NCI-H510A treated with DMSO at 0.1 percent for 48 hours (cell line): ENCODE measurements at regions not wholly inside any gene's neighbourhood (a gene's known extent, or its start where the extent isn't known, plus 50 kb on each side); places are given as distances from the start of the nearest gene placed in this dataset.
"Not testable (repeated sequence)": the region's sequence is repeated elsewhere in the genome, so short reads cannot be mapped to it uniquely, and the experiment has no call there.

Experiments used
- DNase-seq: peaks from one replicate; lab custom pipeline; 2025; lab: John Stamatoyannopoulos, UW

DNA sequence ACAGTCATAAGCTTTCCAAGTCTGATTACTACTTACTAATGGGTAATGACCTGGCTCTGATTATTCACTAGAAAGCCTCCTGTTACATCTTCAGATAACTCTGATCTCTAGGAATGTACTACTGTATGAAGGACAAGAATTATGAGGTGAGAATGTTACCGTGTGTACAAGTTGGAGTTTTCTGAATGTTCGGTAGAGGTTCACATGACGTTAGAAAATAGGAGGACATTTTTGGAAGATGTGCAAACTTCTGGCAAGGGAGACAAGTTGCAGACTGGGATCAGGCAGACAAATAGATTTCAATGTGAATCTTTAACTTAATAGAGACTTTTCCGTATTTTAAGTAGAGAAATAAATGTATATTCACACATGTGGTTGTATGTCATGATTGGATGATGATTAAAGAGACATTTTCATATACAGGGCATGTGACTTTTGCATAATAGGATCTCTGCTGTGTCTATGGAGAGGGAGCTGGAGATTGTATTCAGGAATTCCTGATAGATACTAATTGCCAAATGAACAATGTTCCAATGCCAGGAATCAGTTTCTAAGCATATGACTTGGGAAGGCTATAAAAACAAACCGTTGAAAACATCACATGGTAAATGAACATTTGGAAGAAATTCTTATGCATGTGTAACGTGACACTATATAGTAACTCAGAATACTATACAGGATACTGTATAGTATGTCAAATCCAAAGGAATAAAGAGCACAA lies 1695.8 kb upstream of the PIK3C3 start:
- DNase-seq, result no peak

DNA sequence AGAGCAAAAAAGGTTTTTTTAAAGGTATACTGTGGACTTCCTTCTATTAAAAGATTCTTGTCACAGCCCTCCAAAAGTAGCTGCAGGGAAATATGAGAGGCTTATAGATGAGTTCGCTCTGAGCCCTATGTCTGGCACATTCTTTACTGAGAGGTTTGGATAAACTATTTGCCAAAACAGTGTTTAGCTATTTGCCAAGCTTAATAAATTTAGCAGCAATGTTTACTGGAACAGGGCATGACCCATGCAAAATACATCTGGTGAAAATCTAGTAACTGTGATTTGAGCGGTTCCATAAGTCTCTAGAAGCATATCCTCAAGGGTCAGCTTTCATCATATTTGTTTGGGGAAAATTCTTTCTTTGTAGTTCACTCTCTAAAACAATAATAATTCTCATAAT lies 1696.7 kb upstream of the PIK3C3 start:
- DNase-seq, result no peak

DNA sequence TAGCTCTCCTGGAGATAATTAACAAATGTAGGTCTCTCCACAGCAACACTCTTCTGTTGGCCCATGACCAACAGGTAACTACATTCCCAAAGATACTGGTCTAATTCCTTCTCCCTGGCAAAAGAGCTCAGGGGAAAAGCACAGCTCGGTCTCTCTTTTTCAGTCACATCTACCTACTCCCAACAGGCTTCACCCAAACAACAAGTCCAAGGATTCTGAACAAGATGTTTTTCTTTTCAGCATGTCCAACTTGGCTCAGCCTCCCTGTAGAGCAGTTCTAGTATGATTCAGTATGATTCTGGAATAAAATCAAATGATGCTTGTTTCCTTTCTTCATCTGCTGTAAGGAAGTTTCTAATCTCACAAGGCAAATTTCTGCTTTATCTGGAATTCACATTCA lies 1704.8 kb upstream of the PIK3C3 start:
- no peak for DNase-seq

DNA sequence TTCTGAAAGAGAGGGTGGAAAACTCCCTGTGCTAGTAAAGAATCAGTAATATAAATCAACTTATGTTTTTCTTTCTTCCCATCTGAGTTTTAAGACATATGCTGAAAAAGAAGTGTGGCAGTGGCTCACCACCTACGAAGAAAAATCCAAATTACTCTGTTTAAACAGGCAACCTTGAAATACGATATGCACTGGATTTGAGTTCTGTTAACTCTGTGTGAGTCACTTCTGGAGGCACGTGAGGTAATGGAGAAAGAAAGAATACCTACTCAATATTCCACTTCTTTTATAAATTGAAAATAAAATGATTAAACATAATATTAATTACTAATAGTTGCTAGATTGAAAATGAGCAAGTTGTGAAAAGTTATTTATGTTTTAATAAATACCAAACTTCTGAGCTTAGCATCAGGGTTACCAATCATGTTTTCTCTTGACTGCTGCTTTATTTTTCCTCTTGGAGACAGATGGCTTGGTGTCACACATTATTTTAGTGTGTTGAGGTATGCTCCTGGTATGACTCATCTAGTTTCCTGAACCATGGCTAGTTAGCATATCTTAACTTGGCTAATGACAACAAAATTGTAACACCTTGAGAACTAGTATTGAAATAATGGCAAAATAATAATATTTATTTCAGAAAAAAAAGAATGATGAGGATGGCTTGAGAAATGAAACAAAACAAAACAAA lies 1705.5 kb upstream of the PIK3C3 start:
- peak; percentile 36 for DNase-seq

DNA sequence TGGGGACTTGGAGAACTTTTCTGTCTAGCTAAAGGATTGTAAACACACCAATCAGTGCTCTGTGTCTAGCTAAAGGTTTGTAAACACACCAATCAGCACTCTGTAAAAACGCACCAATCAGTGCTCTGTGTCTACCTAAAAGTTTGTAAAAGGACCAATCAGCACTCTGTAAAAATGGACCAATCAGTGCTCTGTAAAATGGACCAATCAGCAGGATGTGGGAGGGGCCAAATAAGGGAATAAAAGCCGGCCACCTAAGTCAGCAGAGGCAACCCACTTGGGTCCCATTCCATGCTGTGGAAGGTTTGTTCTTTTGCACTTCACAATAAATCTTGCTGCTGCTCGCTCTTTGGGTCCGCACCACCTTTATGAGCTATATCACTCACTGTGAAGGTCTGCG lies 1709.4 kb upstream of the PIK3C3 start:
- DNase-seq, result not testable (repeated sequence)

DNA sequence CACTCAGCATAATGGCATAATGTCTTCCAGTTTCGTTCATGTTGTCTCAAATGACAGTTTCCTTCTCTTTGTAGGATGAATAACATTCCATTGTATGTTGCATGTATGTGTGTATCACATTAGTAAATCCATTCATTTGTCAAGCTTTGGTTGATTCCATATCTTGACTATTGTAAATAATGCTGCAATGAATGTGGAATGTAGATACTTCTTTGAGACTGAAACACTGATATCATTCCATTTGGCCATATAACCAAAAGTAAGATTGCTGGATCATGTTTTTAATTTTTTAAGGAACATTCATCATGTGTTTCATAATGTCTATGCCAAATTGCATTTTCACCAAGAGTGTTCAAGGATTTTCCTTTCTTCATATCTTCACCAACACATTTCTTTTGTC lies 1711.4 kb upstream of the PIK3C3 start:
- DNase-seq, result no peak

DNA sequence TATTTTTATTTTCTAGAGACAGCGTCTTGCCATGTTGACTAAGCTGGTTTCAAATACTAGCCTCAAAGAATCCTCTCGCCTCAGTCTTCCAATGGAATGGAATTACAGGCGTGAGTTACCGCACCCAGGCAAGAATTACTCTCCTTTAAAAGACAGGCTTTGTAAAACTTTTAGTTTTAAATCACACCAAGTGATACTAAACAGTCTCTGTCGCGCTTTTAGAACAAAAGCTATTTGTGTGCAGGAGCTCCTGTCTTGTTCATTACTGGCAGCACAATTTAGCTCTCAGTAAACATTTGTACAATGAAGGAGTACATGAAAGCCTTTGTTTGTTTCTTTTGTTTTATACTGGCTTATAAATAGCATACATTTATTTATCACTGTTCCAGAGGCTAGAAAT lies 1719.2 kb upstream of the PIK3C3 start:
- no peak for DNase-seq

DNA sequence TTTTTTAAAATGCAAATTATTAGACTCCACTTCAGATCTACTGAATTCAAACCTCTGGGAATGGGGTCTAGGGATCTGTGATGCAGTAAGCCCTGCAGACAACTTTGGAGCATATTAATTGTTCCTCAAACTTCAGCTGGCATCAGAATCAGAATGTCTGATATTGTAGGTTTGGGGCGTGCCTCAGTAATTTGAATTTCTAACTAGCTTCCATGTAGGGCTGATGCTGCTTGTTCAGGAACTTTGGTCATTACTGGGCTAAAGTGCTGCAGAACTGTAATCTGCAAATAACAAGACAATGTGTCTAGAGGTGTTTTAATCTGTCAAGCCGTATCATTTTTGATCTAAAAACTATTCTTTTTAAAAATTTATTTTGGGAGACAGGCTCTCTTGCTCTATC lies 1719.7 kb upstream of the PIK3C3 start:
- no peak for DNase-seq

DNA sequence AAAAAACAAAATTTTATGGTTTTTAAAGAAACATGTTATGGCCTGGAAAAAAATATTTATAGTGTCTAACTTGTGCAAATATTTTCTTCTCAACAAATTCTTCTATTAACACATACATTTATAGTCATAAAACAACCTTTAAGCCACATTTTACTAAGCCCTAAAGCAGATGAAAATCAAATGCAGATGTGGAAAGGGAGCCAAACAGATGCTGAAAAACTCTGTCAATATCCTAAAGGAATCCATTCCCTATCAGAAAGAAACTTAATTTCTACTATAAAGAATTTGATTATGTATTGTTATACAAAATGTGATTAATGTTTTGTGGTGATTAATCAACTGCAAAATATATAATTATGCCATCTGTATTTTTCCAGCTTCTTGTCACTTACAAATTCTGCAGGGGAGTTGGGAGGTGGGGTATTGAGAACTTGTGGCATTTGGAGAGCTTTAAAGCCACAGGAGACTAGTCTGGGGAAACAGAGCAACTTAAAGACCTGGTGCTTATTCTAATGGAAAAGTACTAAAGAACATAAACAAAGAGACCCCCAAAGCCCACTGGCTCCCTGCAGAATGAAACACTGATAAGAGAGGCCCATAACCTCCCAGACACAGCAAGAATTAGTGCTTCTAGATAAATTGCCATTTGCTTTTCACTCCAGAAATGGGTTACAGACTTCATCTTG lies 1721.0 kb upstream of the PIK3C3 start:
- DNase-seq, result no peak

DNA sequence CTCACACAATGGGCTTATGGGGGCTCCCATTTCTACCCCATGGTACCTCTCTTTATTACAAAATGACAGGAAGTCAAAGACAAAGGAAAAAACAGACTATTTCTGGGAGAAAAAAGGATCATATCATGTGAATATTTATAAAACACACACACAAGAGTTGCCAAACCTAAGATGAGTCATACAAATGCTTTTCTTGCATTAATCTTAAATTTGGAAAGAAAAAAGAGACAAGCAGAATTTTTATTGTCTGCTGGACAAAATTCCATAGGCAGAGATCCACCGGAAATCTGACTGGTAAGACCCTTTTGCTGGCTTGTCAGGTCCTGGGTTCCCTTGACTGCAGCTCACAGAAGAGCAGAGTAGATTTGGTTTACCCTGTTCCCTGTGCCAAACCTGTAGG lies 1732.3 kb upstream of the PIK3C3 start:
- no peak for DNase-seq

DNA sequence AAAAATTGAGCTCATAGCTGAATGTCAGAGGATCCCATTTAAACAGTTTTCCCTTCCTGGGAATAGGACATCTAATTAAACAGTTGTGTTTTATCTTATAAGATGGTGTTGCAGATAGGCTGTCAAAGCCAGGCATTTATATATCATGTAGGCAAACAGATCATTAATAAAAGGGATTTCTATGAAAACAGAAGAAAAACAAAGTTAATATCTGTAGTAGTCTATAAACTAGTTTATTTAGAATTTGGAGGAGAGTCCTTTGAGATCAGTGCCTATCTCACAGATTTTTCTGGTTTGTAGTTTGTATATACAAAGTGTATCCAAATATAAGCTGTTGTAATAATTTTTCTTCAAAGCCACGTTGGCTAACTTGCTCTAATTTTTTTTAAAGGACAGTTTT lies 1738.2 kb upstream of the PIK3C3 start:
- DNase-seq, result no peak

DNA sequence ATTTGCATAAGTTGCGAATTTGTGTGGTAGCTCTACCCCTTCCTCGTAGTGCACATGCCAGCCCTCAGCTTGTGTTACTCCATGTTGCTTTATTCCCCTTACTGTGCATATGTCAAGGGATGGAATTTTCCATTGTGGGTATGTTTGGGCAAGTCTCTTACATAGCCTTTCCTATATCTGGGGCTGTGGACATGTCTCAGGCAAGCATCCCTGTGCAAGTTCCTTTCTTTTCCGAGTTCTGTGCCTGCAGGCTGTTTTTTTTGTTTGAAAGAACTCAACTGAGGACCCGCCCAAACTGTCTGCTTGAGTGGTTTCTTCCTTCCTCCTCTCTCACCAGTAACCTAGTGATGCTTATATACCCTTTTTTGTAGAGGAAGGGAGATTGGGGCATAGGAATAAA lies 1739.1 kb upstream of the PIK3C3 start:
- DNase-seq, result no peak

DNA sequence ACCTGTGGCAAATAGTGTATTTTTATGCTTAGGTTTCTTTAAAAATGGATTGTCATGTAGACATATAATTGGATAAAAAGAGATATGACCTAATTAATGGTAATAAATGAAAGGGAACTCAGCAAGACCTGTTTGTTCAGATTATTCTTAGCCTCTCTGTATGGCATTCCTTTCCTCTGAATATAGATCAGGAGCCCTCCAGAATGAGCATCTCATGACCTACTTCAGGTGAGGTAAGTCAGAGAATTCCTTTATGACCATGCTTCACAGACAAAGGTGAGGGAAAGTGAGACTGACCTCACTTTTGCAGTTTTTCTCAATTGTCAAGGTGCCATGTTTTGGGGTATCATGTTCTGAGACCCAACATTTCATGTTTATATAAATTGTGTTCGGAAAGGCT lies 1744.3 kb upstream of the PIK3C3 start:
- DNase-seq, result no peak

DNA sequence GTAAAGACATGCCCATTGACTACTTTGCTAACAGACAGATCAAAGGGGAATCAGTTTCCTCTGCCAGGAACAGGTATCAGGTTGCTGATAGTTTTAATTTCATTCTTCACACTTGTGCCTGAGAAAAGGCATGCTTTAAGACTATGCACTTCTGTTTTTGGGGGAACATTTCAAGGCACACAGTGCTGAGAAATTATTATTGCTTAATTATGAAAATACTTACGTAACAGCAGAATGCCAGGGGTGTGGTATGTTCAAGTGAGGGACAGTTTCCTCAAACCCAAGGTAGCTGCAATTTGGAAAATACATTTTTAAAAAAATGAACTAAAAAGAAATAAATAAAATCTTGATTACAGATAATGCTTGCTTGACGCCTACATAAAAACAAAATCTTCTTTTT lies 1746.1 kb upstream of the PIK3C3 start:
- DNase-seq, result no peak

DNA sequence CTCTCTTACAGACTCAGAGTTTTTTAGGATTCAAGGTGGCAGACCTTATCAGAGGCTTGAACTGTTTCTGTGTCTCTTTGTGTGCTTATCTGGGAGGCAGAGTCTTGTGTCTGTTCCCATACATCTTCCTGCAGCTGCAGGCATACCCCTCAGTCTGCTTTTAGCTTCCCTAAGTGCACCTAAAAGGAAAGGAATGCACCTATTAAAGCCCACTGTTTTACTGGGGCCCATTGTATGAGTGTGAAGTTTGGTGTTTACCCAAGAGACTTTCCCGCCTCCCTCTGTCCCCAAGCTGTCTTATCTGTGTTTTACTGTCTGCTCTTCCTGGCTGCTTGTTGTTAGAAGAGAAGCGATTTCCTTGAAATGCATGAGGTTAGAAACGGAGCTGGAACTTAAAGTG lies 1757.3 kb upstream of the PIK3C3 start:
- no peak for DNase-seq

DNA sequence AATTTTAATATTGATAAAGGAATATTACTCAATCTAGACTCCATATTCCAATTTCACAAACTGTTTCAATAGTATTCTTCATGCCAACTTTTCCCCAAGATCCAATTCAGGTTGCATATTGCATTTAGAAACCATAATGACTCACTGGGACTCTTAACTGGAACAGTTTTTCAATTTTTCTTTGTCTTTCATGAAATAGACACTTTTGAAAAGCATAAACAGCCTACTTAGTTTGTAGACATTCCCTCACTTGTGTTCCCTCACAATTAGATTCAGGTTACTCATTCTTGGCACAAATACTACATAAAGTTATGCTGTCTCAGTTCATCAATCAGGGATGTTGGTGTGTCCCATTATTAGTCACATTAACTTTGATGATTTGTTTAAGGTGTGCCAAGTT lies 1768.4 kb upstream of the PIK3C3 start:
- DNase-seq, result no peak

DNA sequence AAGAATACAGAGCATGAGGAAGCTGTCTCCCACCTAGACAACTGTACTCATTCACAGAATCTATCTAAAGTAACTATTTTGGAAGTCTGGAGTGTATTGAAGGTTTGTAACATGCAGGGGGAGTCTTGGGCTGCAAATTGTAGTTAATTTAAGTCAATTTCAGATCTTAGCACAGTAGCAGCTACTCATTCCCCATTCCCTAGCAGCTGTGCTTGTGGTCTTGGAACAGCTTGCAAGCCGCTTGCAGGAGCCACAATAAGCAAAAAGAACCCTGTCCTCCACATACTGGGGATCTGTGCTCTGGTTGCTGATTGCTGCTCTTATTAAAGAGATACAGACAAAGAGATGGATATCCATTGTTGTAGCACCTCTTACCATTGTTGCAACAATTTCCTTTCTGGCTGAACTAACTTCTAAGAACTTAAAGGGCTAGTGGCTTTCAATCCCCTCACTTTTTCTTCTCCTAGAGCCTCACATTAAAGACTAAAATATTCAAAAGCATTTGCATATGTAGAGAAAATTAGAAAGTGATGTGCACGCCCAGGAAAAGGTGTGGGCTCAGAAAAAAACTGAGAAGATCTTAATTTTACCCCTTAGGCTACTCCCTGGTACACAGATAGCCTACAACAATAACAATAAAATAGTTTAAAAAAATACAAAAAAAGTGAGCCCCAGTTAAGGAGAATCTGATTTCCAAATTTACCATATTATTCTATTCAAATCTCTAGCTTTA lies 1775.1 kb upstream of the PIK3C3 start:
- DNase-seq, result no peak

DNA sequence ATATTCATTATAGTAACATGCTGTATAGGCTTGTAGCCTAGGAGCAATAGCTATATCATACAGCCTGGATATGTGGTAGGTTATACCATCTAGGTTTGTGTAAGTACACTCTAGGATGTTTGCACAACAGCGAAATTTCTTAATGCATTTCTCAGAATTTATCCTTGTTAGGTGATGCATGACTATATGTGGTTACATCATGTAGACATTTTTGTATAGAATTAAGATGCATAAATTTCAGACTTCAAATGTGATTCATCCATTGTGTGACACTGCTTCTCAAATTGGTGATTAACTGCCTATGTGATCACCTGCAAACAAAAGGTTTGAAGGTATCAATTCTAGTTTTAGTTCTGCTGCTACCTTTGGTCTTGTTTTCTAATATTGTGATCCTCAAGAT lies 1787.0 kb upstream of the PIK3C3 start:
- no peak for DNase-seq

DNA sequence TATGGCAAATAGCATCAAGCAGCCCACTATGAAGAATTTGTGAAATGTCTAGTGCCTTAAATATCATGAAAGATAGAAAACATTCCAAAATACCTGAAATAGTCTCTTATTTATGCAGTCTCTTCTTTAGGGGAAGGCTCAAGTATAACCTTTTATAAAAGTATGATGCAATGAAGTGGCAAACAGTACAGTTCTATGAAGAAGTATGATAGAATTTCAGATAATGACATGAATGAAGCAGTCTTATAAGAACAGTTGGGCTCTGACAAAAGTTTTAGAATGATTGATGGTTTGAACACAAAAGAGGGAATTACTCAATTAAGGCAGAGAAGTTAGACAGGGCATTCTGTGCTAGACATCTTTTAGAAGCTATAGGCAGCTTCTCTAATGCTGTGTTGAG lies 1791.8 kb upstream of the PIK3C3 start:
- no peak for DNase-seq

DNA sequence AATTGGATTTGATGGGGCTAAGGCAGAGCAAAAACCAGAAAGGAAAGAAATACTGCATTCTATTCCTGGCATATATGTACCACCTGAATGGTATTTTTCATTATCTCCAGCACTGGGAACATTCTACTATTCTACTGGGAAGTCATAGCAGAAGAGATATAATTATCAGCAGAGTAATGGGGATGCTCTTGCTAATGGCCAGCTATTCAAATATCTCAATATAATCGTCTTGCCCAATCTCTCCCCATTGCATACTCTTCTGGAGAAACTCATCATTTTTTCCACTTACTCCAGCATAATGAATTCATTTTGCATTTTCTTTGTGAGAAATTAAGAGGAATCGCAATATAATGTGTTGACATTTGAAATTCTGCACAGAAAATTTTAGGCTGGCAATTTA lies 1794.7 kb upstream of the PIK3C3 start:
- no peak for DNase-seq

DNA sequence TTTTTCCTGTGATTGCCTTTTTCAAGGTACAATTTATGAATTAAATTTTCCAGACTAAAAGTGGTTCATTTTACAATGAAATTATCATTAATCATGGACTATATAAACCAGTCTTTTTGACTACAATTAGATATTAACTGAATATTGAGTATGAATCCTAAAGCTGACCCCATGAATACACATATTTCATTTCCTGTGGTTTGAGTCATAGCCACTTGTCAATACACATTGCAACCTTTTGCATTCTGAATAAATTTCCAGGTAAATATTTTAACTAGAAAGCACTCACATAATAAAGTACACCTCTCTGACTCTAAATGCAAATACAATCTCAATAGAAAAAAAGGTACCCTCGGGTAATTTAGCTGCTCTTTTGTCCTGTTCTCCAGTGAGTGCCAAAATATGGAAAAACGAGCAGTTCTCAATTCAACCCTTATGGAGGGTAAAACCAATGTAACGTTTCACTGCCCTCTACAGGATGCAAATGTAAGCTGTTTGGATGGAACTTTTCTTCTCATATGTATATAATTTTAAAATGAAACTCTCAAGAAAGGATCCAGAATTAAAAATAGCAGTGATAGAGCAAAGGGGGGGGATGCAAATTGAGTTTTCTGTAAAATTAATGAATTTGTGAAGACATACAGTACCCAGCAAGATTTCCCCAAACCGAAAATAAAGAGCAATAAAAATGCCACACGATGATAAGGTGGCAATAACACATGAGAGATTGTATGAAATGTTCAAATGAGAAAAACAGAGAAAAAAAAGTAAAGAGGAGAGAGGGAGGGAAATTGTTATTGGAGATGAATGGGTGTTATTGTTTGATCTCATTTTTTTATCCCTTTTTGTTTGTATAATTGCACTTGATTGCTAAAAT lies 1795.7 kb upstream of the PIK3C3 start:
- DNase-seq, result peak; percentile 73

DNA sequence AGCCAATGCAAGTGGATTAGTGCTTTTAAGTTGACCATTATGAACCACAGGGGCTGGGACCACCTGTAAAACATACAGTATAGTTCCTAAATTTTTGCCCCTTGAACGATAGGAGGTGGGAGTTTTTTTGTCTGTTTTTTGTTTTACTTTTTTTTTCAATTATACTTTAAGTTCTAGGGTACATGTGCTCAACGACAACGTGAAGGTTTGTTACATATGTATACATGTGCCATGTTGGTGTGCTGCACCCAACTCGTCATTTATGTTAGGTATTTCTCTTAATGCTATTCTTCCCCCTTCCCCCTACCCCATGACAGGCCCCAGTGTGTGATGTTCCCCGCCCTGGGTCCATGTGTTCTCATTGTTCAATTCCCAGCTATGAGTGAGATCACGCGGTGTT lies 1797.9 kb upstream of the PIK3C3 start:
- DNase-seq, result no peak
